GM18508 (cell line): ENCODE measurements at regions not wholly inside any gene's neighbourhood (a gene's known extent, or its start where the extent isn't known, plus 50 kb on each side); places are given as distances from the start of the nearest gene placed in this dataset.

Source experiments
- ATAC-seq: cut with Tn5 transposase; IDR thresholded peaks from one replicate; pipeline ENCODE4 v1.9.1; 2021; ENCODE audit warnings: moderate number of reproducible peaks; ENCODE audit not compliant: insufficient read depth, unreplicated experiment

DNA sequence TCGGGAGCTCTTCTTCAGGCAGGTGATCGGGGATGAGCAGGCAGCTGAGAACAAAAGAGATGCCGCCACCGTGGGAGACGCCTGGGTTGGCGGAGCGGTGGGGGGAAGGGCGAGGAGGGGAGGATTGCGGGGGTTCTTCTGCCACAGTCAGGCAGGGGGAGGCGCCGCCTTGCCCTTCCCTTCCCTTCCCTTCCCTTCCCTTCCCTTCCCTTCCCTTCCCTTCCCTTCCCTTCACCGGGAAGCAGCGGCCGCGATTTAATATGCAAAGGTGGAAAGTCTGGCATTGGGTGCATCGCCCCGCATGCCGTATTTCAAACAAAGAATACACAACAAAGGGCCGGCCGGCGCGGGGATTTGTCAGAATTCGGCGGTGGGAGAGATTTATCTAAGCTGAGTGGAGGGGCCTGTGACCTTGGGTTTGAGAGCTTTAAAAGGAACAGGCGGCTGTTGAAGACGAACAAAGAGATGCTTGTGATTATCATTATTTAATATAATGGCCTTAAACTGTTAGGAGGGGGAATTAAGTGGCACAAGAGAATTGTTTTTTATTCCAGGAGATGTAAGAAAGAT lies 262.3 kb upstream of the TNRC6C start:
- ATAC-seq: no peak

- no peak for ATAC-seq
Observed at GRCh38 chr17:77696721-77697460, 261.6 kb upstream of the TNRC6C start.

DNA sequence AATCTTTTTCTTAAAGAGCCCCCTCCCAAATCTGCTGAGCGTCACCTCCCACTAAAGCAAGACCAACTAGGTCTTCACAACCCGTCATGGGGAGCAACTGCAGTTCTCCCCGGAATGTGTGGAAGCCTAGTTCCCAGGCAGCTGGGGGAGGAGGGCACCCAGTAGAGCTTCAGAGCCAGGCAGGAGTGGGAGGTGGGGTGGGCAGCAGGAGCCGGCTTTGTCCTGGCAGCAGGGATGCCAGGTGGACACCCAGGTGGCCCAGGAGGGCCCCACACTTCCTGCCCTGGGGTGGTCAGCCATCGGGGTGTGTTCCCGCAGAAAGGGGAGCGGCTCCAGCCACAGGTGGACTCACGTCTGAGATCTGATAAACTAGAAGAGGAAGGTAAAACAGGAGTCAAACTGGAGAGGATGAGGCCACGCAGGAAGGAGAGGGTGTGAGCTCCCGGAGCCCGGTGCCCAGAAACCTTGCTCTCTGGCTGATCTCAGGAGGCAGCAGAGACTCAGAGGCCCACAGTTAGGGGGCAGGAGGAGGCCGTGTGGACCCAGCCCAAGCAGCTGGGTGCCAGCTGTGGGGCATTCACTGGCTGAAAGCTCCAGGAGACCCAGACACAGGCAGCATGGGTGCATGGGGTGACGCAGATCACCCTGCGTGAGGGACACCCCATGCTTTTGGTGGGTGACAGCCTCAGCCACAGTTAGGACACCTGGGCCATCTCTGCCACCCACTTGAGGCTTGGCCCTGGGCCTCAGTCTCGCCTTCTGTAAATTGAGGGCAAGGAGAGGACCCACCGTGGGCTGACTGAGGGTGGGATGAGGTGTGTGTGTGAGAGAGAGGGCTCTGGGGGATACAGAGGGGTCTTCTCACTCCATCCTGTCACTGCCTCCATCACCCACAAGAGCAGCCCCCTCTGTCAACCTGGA lies 260.8 kb upstream of the TNRC6C start:
- ATAC-seq: no peak

GRCh38 chr17:77698903-77699623 lies 259.4 kb upstream of the TNRC6C start:
- no peak for ATAC-seq

DNA sequence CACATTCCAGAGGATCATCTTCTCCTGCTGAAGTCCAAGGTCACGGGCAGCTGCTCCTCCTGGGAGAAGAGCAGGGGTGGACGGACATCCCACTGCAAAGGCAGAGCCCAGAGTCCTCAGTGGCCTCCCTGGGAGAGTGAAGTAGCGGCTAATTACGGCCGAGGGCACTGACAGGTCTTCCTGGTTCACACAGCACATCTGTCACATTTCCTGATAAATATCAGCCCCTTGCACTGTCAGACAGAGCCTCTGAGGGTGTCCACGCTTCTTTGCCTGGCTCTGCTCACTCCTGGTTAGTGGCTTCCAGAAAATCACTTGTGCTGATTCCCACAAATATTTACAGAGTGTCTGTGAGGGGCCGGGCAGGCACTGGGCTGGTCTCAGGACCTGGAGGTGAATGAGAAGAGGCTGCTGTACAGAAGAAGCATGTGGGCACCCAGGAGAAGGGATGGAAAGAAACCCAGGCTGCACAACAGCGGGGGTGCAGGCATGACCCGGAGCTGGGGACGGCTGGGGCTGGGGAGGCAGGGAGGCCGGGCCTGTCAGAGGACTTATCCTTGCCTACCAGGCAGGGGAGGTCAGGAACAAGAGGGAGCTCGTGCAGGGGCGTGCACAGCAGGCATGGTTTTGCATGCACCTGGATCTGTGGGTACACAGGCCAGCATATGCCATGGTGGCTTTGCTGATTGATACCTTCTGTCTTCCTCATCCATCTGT lies 258.2 kb upstream of the TNRC6C start:
- no peak for ATAC-seq

DNA sequence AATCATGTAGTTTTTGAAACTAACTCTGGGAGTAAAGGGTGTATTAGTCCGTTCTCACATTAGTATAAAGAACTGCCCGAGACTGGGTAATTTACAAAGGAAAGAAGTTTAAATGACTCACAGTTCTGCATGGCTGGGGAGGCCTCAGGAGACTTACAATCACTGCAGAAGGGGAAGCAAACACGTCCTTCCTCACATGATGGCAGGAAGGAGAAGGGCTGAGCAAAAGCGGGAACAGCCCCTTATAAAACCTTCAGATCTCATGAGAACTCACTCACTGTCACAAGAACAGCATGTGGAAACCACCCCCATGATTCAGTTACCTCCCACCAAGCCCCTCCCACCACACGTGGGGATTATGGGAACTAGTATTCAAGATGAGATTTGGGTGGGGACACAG lies 256.5 kb upstream of the TNRC6C start:
- no peak for ATAC-seq

DNA sequence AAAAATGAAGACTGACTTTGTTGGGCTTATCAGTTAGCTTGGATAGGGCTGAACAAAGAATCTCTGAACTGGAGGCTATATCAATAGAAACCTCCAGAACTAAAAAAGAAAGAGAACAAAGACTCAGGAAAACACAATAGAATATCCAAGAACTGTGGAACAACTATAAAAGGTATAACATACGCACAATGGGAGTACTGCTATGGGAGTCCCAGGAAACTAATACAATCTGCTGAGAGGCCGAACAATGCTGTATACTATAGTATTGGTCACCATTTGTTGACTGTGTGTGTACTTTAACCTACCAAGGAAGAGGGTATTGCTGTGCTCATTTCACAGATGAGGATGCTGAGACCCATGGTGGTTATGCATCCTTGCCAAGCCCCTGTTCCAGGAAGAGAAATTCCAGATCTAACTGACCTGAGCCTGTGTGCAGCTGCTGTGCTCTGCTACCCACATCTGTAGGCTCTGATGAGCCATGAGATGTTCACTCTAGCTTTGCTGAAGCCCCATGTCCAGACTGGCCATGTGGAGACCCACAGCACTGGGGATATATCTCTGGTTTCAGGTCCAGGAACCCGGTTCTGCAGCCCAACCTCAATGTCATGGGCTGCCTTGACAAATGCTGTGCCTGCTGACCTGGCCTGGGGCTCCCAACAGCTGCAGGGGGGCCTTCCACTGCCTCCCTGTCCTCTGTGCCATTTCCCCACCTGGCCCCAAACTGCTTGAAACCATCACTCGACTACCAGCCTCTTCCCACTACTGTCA lies 254.3 kb upstream of the TNRC6C start:
- ATAC-seq: no peak

DNA sequence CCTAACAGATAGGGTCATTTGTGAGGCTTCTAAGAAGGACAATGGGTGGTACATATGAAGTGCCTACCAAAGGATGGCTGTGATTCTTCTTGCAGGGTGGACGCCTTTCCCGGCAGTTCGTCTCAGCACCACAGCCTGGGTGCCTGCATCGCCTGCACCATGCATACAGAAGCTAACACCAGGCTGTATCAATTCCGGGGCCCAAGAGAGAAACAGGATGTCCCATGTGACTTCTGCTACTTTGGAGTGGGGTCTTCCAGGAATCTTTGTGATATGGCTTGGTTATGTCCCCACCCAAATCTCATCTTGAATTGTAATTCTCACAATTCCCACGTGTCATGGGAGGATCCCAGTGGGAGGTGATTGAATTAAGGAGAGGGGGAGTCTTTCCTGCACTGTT lies 251.6 kb upstream of the TNRC6C start:
- ATAC-seq: no peak

GRCh38 chr17:77707546-77707945 lies 251.0 kb upstream of the TNRC6C start:
- no peak for ATAC-seq

DNA sequence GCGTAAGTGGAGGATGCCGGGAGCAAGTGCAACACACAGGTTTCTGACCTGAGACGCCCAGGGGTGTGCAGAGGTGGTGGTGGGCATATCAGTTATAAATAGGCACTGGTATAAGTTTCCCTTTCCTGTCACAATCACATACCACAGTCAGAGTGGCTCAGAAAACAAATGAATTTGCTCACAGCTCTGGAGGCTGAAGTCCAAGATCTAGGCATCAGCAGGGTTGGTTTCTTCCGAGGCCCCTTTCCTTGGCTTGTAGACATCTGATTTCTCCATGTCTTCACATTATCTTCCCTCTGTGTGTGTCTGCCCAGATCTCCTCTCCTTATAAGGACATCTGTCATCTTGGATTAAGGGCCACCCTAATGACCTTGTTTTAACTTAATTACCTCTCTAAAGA lies 250.5 kb upstream of the TNRC6C start:
- ATAC-seq: no peak

DNA sequence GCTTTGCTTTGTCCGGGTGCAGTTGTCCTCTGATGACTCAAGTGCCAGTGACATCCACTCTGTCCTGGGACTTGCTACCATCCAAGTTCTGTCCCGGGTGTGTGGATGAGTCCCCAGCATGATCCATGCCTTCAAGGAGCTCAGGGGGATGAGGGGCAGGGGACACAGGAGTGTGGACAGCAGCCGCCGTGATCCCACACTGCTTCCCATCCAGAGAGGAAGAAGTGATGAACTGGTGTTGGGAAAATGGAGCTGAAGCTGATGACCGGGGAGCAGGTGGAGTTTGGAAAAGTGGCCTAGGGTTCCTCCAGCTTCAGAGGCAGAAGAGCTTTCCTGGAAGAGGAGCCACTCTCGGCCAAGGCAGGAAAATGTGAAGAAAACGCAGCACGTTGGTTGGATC lies 249.6 kb upstream of the TNRC6C start:
- ATAC-seq: no peak

- no peak for ATAC-seq
Observed at GRCh38 chr17:77709594-77709993, 248.9 kb upstream of the TNRC6C start.

- ATAC-seq: no peak
Observed at GRCh38 chr17:77712578-77712977, 245.9 kb upstream of the TNRC6C start.

GRCh38 chr17:77716289-77716926 lies 242.1 kb upstream of the TNRC6C start:
- no peak for ATAC-seq

DNA sequence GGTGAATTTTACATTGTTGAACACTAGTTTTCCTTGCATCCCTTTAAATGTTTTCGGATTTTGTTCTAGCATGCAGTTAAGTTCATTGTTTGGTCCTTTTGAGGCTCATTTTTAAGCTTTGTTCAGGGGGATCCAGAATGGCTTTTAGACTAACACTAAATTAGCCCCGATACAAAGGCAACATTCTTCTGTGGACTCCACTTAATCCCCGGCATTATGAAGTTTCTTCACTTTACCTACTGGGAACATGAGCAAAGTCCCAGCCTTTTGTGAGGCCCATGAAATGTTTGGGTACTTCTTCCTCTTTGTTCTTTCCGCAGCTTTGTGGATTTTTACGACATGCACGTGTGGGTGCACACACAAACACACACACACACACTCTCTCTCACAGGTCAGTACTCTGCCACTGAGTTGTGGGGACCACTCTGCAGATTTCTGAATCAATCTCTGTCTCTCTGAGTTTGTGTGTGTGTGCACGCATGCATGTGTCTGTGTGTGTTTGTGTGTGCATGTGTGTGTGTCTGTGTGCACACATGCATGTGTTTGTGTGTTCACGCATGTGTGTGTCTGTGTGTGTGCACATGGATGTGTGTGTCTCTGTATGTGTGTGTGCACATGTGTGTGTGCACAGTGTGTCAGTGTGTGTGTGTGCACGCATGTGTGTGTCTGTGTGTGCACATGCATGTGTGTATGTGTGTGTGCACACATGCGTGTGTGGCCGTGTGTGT lies 240.4 kb upstream of the TNRC6C start:
- ATAC-seq: no peak

- ATAC-seq: no peak
Observed at GRCh38 chr17:77718669-77718961, 239.9 kb upstream of the TNRC6C start.

DNA sequence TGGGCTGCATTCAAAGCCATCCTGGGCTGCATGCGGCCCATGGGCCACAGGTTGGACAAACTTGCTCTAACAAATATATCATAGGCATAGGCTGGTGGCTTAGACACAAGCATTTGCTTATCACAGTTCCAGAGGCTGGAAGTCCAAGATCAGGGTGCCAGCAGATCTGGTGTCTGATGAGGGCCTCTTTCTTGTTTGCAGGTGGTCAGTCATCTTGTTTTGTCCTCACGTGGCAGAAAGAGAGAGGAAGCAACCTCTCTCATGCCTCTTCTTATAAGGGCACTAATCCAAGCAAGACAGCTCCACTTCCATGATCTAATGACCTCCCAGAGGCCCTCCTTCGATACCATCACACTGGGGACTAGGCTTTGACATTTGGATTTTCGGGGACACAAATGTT lies 238.7 kb upstream of the TNRC6C start:
- no peak for ATAC-seq
